Fibroblast of lung (primary cell): ENCODE measurements at regions not wholly inside any gene's neighbourhood (a gene's known extent, or its start where the extent isn't known, plus 50 kb on each side); places are given as distances from the start of the nearest gene placed in this dataset.

Source experiments
- DNase-seq, 2 donors: peaks; one replicate each; pipeline versions ENCODE4 v3.0.0 to v3.0.0-alpha.2; 2010; ENCODE audit warnings: low read depth in 2 of 2
- H2AFZ ChIP-seq: 2 replicates; pipeline ENCODE4 v1.5.1; 2012; ENCODE audit warnings: low read length, control low read depth, inconsistent platforms
- H3K27ac ChIP-seq: 2 replicates; pipeline ENCODE4 v1.5.1; 2011; ENCODE audit warnings: low read length, control low read depth; ENCODE audit not compliant: insufficient read depth
- H3K27me3 ChIP-seq: 2 replicates; pipeline ENCODE4 v1.5.1; 2011; ENCODE audit warnings: mild to moderate bottlenecking, low read length; ENCODE audit not compliant: control insufficient read depth, insufficient read depth
- H3K36me3 ChIP-seq: 2 replicates; pipeline ENCODE4 v1.5.1; 2011; ENCODE audit warnings: low read length; ENCODE audit not compliant: control insufficient read depth, insufficient read depth
- H3K4me1 ChIP-seq: 2 replicates; pipeline ENCODE4 v1.5.1; 2011; ENCODE audit warnings: low read length; ENCODE audit not compliant: control insufficient read depth, insufficient read depth; ENCODE audit errors: extremely low read depth
- H3K4me2 ChIP-seq: 2 replicates; pipeline ENCODE4 v1.5.1; 2011; ENCODE audit warnings: low read length, control low read depth; ENCODE audit not compliant: insufficient read depth; ENCODE audit errors: extremely low read depth
- H3K4me3 ChIP-seq, 4 experiments: fragments of 200-600 bp in 1 of 4; sonication (generic) in 1 of 4; replicated peaks in 1 of 4; 2 replicates each; pipeline ENCODE4 v1.5.1; 2011 to 2016; ENCODE audit warnings: low read length in 4 of 4, low read depth in 3 of 4, mild to moderate bottlenecking in 3 of 4, control low read depth in 2 of 4, inconsistent platforms in 1 of 4, mixed read lengths in 1 of 4; ENCODE audit not compliant: insufficient read depth in 1 of 4; ENCODE audit errors: control extremely low read depth in 1 of 4
- H3K79me2 ChIP-seq: 2 replicates; pipeline ENCODE4 v1.5.1; 2012; ENCODE audit warnings: mild to moderate bottlenecking, low read length, inconsistent platforms; ENCODE audit not compliant: control insufficient read depth, insufficient read depth
- H3K9ac ChIP-seq: 2 replicates; pipeline ENCODE4 v1.5.1; 2011; ENCODE audit warnings: mild to moderate bottlenecking, low read length, control low read depth; ENCODE audit not compliant: insufficient read depth
- H3K9me3 ChIP-seq: 2 replicates; pipeline ENCODE4 v1.5.1; 2012; ENCODE audit warnings: low read depth, low read length; ENCODE audit not compliant: control insufficient read depth, insufficient read depth
- H4K20me1 ChIP-seq: 2 replicates; pipeline ENCODE4 v1.5.1; 2011; ENCODE audit warnings: low read length; ENCODE audit not compliant: control insufficient read depth, insufficient read depth; ENCODE audit errors: extremely low read depth
- EZH2 ChIP-seq: IDR thresholded peaks from 2 replicates; pipeline ENCODE4 v1.5.1; 2012; ENCODE audit warnings: low read length, control low read depth, mild to moderate bottlenecking; ENCODE audit errors: missing control alignments
- TF ChIP-seq, protein P1 (sequence below), 2 donors: IDR thresholded peaks in 1 of 2; conservative IDR thresholded peaks in 1 of 2; 1 replicate in 1 of 2; 2 replicates in 1 of 2; pipeline ENCODE4 v1.5.1; 2011 to 2012; ENCODE audit warnings: low read length in 2 of 2, control low read depth in 1 of 2, inconsistent platforms in 1 of 2, low read depth in 1 of 2, mild to moderate bottlenecking in 1 of 2

DNA sequence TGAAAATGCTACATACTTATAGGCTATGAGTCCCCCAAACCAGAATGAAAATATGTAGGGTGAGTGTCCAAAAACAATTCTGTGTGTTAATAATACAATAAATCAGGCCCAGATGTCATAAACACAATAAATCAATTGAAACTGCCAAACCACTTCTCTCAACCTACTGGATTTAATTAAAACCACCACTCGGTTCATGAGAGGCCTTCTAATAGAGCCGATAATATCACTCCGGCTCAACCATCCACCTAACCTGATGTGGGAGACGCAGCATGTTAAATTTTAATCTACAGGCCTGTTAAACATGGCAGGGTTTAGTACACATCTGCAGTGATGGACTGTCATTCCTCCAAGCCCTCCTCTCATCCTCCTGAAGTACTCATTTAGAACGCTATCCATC lies 734.5 kb upstream of the ZNF608 start:
- Histone ChIP-seq H3K4me2 (no peak overlapping the region), H3K36me3 (no peaks in the 10 kb centered on the region), H2AFZ (no peak overlapping the region), H3K27ac (no peak overlapping the region), H3K9ac (no peak overlapping the region), H3K4me3 (no peak overlapping the region), H3K27me3 (no peaks in the 10 kb centered on the region), H3K79me2 (no peaks in the 10 kb centered on the region), H3K4me1 (peaks cover 11% of the 10 kb centered on the region), H3K9me3 (no peaks in the 10 kb centered on the region), H4K20me1 (no peaks in the 10 kb centered on the region)
- TF ChIP-seq, protein P1, sequence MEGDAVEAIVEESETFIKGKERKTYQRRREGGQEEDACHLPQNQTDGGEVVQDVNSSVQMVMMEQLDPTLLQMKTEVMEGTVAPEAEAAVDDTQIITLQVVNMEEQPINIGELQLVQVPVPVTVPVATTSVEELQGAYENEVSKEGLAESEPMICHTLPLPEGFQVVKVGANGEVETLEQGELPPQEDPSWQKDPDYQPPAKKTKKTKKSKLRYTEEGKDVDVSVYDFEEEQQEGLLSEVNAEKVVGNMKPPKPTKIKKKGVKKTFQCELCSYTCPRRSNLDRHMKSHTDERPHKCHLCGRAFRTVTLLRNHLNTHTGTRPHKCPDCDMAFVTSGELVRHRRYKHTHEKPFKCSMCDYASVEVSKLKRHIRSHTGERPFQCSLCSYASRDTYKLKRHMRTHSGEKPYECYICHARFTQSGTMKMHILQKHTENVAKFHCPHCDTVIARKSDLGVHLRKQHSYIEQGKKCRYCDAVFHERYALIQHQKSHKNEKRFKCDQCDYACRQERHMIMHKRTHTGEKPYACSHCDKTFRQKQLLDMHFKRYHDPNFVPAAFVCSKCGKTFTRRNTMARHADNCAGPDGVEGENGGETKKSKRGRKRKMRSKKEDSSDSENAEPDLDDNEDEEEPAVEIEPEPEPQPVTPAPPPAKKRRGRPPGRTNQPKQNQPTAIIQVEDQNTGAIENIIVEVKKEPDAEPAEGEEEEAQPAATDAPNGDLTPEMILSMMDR (conservative IDR thresholded peaks at IDR 0.05 in 1 of 2, IDR thresholded peaks at IDR 0.05 in 1 of 2; ENCODE audit: low read depth in 1 of 2, low read length in 2 of 2) = no peak
- TF ChIP-seq EZH2 = no peak
- no peak for DNase-seq

DNA sequence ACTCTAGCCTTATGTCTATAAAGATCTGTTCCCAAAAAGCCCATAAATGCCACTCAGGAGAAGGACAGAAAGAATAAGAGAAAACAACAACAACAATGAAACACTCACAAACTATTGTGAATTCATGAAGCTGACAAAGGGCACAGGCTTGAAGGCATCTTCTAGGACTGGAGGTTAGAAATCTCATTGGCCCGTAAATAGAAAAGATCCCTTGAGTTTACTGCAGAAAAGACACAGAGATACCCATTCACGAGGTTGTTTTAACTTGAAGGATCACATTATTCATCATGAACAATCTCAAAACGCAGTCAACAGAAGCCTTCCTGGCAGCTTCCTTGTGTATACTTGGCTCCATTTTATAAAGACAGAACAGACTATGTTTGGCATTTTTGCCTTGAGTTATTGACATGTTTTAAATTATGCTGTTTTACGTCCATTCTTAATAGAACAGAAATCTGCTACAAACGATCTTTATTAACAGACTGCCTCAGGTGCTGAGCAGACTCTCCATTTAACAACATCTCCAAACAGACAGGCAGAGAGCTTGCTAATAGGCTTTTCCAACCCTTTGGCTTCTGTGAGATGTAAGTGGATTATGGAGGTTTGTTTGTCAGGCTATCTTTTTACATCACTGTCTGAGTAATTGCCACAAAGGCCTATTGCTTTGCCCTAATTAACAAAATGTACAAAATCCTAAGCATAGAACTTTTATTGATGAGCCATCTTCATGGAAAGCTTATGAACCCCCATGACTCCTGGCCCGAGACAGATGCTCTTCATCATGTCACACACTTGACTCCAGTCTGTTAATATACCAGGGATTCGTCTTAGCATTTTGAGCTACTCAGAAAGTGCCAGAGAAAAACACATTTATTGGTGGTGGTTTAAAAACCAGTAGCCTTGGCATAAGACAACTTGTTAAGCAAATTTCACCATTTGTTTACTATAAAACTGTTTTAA lies 735.3 kb upstream of the ZNF608 start:
- no peak for DNase-seq
- Histone ChIP-seq H3K79me2 (no peaks in the 10 kb centered on the region), H3K9ac (no peak overlapping the region), H3K36me3 (no peaks in the 10 kb centered on the region), H3K9me3 (no peaks in the 10 kb centered on the region), H3K27ac (no peak overlapping the region), H3K4me2 (no peak overlapping the region), H2AFZ (no peak overlapping the region), H3K27me3 (no peaks in the 10 kb centered on the region), H3K4me3 (no peak overlapping the region), H3K4me1 (peaks cover 15% of the 10 kb centered on the region), H4K20me1 (no peaks in the 10 kb centered on the region)
- TF ChIP-seq, protein P1 (conservative IDR thresholded peaks at IDR 0.05 in 1 of 2, IDR thresholded peaks at IDR 0.05 in 1 of 2; ENCODE audit: low read depth in 1 of 2, low read length in 2 of 2) = no peak
- TF ChIP-seq EZH2 = no peak

DNA sequence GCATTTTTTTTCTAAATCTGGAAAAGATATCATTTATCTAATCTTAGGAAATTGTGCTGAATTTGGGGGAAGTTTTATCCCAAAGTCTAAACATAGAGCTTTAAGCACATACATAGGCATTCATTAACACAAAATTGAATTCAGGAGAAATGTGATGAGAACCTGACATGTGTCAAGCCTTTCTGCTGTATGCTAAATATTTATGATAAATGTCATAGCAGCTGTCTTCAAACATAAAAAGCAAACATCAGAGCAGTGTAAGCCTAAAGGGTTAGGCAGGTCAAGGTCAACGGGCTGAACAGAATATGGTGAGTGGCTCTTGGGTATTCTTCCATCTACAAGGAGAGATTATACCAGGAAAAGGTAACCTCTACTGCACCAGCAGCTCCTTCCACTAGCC lies 737.2 kb upstream of the ZNF608 start:
- TF ChIP-seq EZH2 = no peak
- TF ChIP-seq, protein P1 (conservative IDR thresholded peaks at IDR 0.05 in 1 of 2, IDR thresholded peaks at IDR 0.05 in 1 of 2; ENCODE audit: low read depth in 1 of 2, low read length in 2 of 2) = no peak
- no peaks in the 10 kb centered on the region for H4K20me1 ChIP-seq
- H3K79me2 ChIP-seq = no peaks in the 10 kb centered on the region
- H3K27me3 ChIP-seq = no peaks in the 10 kb centered on the region
- H2AFZ ChIP-seq = no peak overlapping the region
- no peak overlapping the region for H3K4me3 ChIP-seq
- H3K9ac ChIP-seq = no peak overlapping the region
- no peak overlapping the region for H3K4me2 ChIP-seq
- H3K36me3 ChIP-seq = no peaks in the 10 kb centered on the region
- no peak overlapping the region for H3K27ac ChIP-seq
- H3K9me3 ChIP-seq = no peaks in the 10 kb centered on the region
- DNase-seq = no peak
- H3K4me1 ChIP-seq = peaks cover 18% of the 10 kb centered on the region
